Hepatocyte (in vitro differentiated cells): ENCODE measurements at regions not wholly inside any gene's neighbourhood (a gene's known extent, or its start where the extent isn't known, plus 50 kb on each side); places are given as distances from the start of the nearest gene placed in this dataset.

Experiments
- DNase-seq: peaks from one replicate; pipeline ENCODE4 v3.0.0-alpha.2; 2016; ENCODE audit warnings: low spot score
- H2AFZ ChIP-seq: fragments of 200-600 bp; sonication (generic); 2 replicates; pipeline ENCODE4 v1.6.0; 2016; ENCODE audit warnings: antibody characterized with exemption, mild to moderate bottlenecking
- H3K27ac ChIP-seq: fragments of 200-600 bp; sonication (generic); 2 replicates; pipeline ENCODE4 v1.5.1; 2016; ENCODE audit warnings: mild to moderate bottlenecking
- H3K27me3 ChIP-seq: fragments of 200-600 bp; sonication (generic); 2 replicates; pipeline ENCODE4 v1.6.1; 2016
- H3K36me3 ChIP-seq: fragments of 200-600 bp; sonication (generic); replicated peaks from 2 replicates; pipeline ENCODE4 v1.5.1; 2016; ENCODE audit warnings: low read depth; ENCODE audit not compliant: insufficient read depth
- H3K4me1 ChIP-seq: fragments of 200-600 bp; sonication (generic); 2 replicates; pipeline ENCODE4 v1.5.1; 2016; ENCODE audit warnings: mild to moderate bottlenecking, moderate library complexity; ENCODE audit not compliant: insufficient read depth
- H3K4me2 ChIP-seq: fragments of 200-600 bp; sonication (generic); 2 replicates; pipeline ENCODE4 v1.6.0; 2016
- H3K4me3 ChIP-seq: fragments of 200-600 bp; sonication (generic); 2 replicates; pipeline ENCODE4 v1.5.1; 2016; ENCODE audit warnings: mild to moderate bottlenecking
- H3K79me2 ChIP-seq: fragments of 200-600 bp; sonication (generic); 2 replicates; pipeline ENCODE4 v1.6.0; 2017; ENCODE audit warnings: mild to moderate bottlenecking
- H3K9me2 ChIP-seq: fragments of 200-600 bp; sonication (generic); replicated peaks from 2 replicates; pipeline ENCODE4 v1.6.0; 2017; ENCODE audit warnings: mild to moderate bottlenecking; ENCODE audit not compliant: insufficient read depth
- H3K9me3 ChIP-seq: fragments of 200-600 bp; sonication (generic); 2 replicates; pipeline ENCODE4 v1.5.1; 2016; ENCODE audit warnings: low read depth, mild to moderate bottlenecking
- H4K20me1 ChIP-seq: fragments of 200-600 bp; sonication (generic); 2 replicates; pipeline ENCODE4 v1.6.0; 2016; ENCODE audit warnings: mild to moderate bottlenecking; ENCODE audit not compliant: insufficient read depth, poor library complexity, severe bottlenecking
- CTCF ChIP-seq: fragments of 200-600 bp; sonication (generic); IDR thresholded peaks from 2 replicates; pipeline ENCODE4 v1.5.1; 2016; ENCODE audit warnings: antibody characterized with exemption, mild to moderate bottlenecking; ENCODE audit not compliant: poor library complexity
- EZH2 ChIP-seq: fragments of 200-600 bp; sonication (generic); IDR thresholded peaks from 2 replicates; pipeline ENCODE4 v1.6.1; 2016; ENCODE audit warnings: antibody characterized with exemption, mild to moderate bottlenecking, borderline replicate concordance
- EZH2phosphoT487 ChIP-seq: fragments of 200-600 bp; sonication (generic); IDR thresholded peaks from one replicate; pipeline ENCODE4 v1.6.1; 2018; ENCODE audit warnings: antibody characterized with exemption, mild to moderate bottlenecking, low read depth, moderate library complexity; ENCODE audit not compliant: unreplicated experiment, severe bottlenecking
- WGBS: methylation state at CpG from one replicate; pipeline ENCODE4 v1.1.6; 2016; ENCODE audit warnings: low lambda C conversion rate; ENCODE audit errors: missing lambda C conversion rate; 5-methylcytosine and 5-hydroxymethylcytosine counted together

GRCh38 chr9:8157683-8158324 is 358.2 kb upstream of the DMAC1 start:
- H3K79me2 ChIP-seq: no peaks in the 10 kb centered on the region
- H3K9me2 ChIP-seq: no peaks in the 10 kb centered on the region
- TF ChIP-seq CTCF (no peak), EZH2 (no peak), EZH2phosphoT487 (no peak)
- H3K36me3 ChIP-seq: no peaks in the 10 kb centered on the region
- no peak for DNase-seq
- no peaks in the 10 kb centered on the region for H3K4me1 ChIP-seq
- H2AFZ ChIP-seq: no peak overlapping the region
- no peaks in the 10 kb centered on the region for H3K9me3 ChIP-seq
- H4K20me1 ChIP-seq: no peaks in the 10 kb centered on the region
- no peak overlapping the region for H3K4me3 ChIP-seq
- 79% methylated on average over 3 of the region's 3 CpGs for WGBS
- H3K27ac ChIP-seq: no peak overlapping the region
- no peak overlapping the region for H3K4me2 ChIP-seq
- H3K27me3 ChIP-seq: no peaks in the 10 kb centered on the region

GRCh38 chr9:8156346-8156745 is 356.8 kb upstream of the DMAC1 start:
- no peak overlapping the region for H3K4me2 ChIP-seq
- no peaks in the 10 kb centered on the region for H4K20me1 ChIP-seq
- no peaks in the 10 kb centered on the region for H3K36me3 ChIP-seq
- no peaks in the 10 kb centered on the region for H3K4me1 ChIP-seq
- no peak overlapping the region for H3K4me3 ChIP-seq
- H3K9me2 ChIP-seq: no peaks in the 10 kb centered on the region
- no peak for DNase-seq
- peaks cover under 1% of the 10 kb centered on the region for H3K9me3 ChIP-seq
- TF ChIP-seq EZH2 (no peak), CTCF (no peak), EZH2phosphoT487 (no peak)
- H3K27me3 ChIP-seq: no peaks in the 10 kb centered on the region
- 70% methylated on average over 2 of the region's 2 CpGs for WGBS
- H3K27ac ChIP-seq: no peak overlapping the region
- H2AFZ ChIP-seq: no peak overlapping the region
- H3K79me2 ChIP-seq: no peaks in the 10 kb centered on the region

GRCh38 chr9:8155706-8156105 is 356.1 kb upstream of the DMAC1 start:
- no peaks in the 10 kb centered on the region for H3K27me3 ChIP-seq
- WGBS: 93% methylated on average over 5 of the region's 5 CpGs
- no peak for DNase-seq
- H3K4me3 ChIP-seq: no peak overlapping the region
- H3K9me3 ChIP-seq: peaks cover 5% of the 10 kb centered on the region
- H2AFZ ChIP-seq: no peak overlapping the region
- H3K36me3 ChIP-seq: no peaks in the 10 kb centered on the region
- H3K27ac ChIP-seq: no peak overlapping the region
- TF ChIP-seq EZH2phosphoT487 (no peak), CTCF (no peak), EZH2 (no peak)
- no peaks in the 10 kb centered on the region for H3K4me1 ChIP-seq
- no peak overlapping the region for H3K4me2 ChIP-seq
- H4K20me1 ChIP-seq: no peaks in the 10 kb centered on the region
- H3K9me2 ChIP-seq: no peaks in the 10 kb centered on the region
- H3K79me2 ChIP-seq: no peaks in the 10 kb centered on the region
